Mesenchymal stem cell (in vitro differentiated cells and primary cell): ENCODE measurements at regions not wholly inside any gene's neighbourhood (a gene's known extent, or its start where the extent isn't known, plus 50 kb on each side); places are given as distances from the start of the nearest gene placed in this dataset.

Experiments
- DNase-seq: peaks from one replicate; pipeline ENCODE4 v3.0.0-alpha.2; 2013
- H2AFZ ChIP-seq: one replicate; pipeline ENCODE4 v1.6.1; 2013; ENCODE audit warnings: low read depth, mild to moderate bottlenecking, control low read depth, inconsistent platforms, low read length, moderate library complexity
- H2AK5ac ChIP-seq: 2 replicates; pipeline ENCODE4 v1.6.1; 2013; ENCODE audit warnings: low read length, moderate library complexity, mild to moderate bottlenecking, inconsistent platforms; ENCODE audit not compliant: severe bottlenecking
- H2BK120ac ChIP-seq: one replicate; pipeline ENCODE4 v1.6.1; 2013; ENCODE audit warnings: low read depth, mild to moderate bottlenecking, inconsistent platforms, low read length, moderate library complexity
- H2BK12ac ChIP-seq, 2 experiments: one replicate each; pipeline ENCODE4 v1.6.1; 2013; ENCODE audit warnings: inconsistent platforms in 2 of 2, low read length in 2 of 2, mild to moderate bottlenecking in 2 of 2, moderate library complexity in 2 of 2, control low read depth in 1 of 2
- H2BK15ac ChIP-seq: one replicate; pipeline ENCODE4 v1.6.1; 2013; ENCODE audit warnings: mild to moderate bottlenecking, low read depth, inconsistent platforms; ENCODE audit not compliant: poor library complexity, severe bottlenecking
- H2BK5ac ChIP-seq: 2 replicates; pipeline ENCODE4 v1.6.1; 2013; ENCODE audit warnings: low read depth, mild to moderate bottlenecking, low read length, control low read depth, inconsistent platforms; ENCODE audit not compliant: poor library complexity, severe bottlenecking
- H3K14ac ChIP-seq, 2 experiments: one replicate each; pipeline ENCODE4 v1.6.1; 2013; ENCODE audit warnings: inconsistent platforms in 2 of 2, low read length in 2 of 2, control low read depth in 1 of 2, mild to moderate bottlenecking in 1 of 2, moderate library complexity in 1 of 2
- H3K18ac ChIP-seq, 2 experiments: one replicate each; pipeline ENCODE4 v1.6.1; 2013; ENCODE audit warnings: inconsistent platforms in 2 of 2, low read length in 2 of 2, control low read depth in 1 of 2, low read depth in 1 of 2, mild to moderate bottlenecking in 1 of 2
- H3K23ac ChIP-seq, 2 experiments: one replicate each; pipeline ENCODE4 v1.6.1; 2013; ENCODE audit warnings: inconsistent platforms in 2 of 2, low read length in 2 of 2, mild to moderate bottlenecking in 2 of 2, moderate library complexity in 2 of 2, control low read depth in 1 of 2
- H3K27ac ChIP-seq: 2 replicates; pipeline ENCODE4 v1.5.1; 2013; ENCODE audit warnings: mild to moderate bottlenecking, moderate library complexity, low read length, control low read depth, inconsistent platforms; ENCODE audit not compliant: poor library complexity, severe bottlenecking
- H3K27me3 ChIP-seq, 2 experiments: 2 replicates each; pipeline versions ENCODE4 v1.6.1 to v1.7.0; 2013; ENCODE audit warnings: low read length in 2 of 2, mild to moderate bottlenecking in 2 of 2, moderate library complexity in 2 of 2, control low read depth in 1 of 2, inconsistent platforms in 1 of 2; ENCODE audit not compliant: control insufficient read depth in 1 of 2, insufficient read depth in 1 of 2
- H3K36me3 ChIP-seq, 2 experiments: 2 replicates each; pipeline versions ENCODE4 v1.6.1 to v1.7.0; 2013; ENCODE audit warnings: low read length in 2 of 2, control low read depth in 1 of 2, inconsistent platforms in 1 of 2, low read depth in 1 of 2, mild to moderate bottlenecking in 1 of 2; ENCODE audit not compliant: insufficient read depth in 2 of 2, control insufficient read depth in 1 of 2
- H3K4ac ChIP-seq, 2 experiments: one replicate each; pipeline ENCODE4 v1.6.1; 2013; ENCODE audit warnings: inconsistent platforms in 2 of 2, low read length in 2 of 2, mild to moderate bottlenecking in 2 of 2, moderate library complexity in 2 of 2, control low read depth in 1 of 2, low read depth in 1 of 2
- H3K4me1 ChIP-seq: 2 replicates; pipeline ENCODE4 v1.6.1; 2013; ENCODE audit warnings: low read depth, low read length, control low read depth; ENCODE audit not compliant: control insufficient read depth, insufficient read depth
- H3K4me2 ChIP-seq: 2 replicates; pipeline ENCODE4 v1.6.1; 2013; ENCODE audit warnings: low read length, mild to moderate bottlenecking, inconsistent platforms; ENCODE audit not compliant: poor library complexity, severe bottlenecking
- H3K4me3 ChIP-seq, 2 experiments: 2 replicates each; pipeline versions ENCODE4 v1.5.1 to v1.7.0; 2013; ENCODE audit warnings: low read length in 2 of 2, mild to moderate bottlenecking in 2 of 2, control low read depth in 1 of 2, low read depth in 1 of 2; ENCODE audit not compliant: insufficient read depth in 1 of 2
- H3K79me1 ChIP-seq: replicated peaks from 2 replicates; pipeline ENCODE4 v1.6.1; 2013; ENCODE audit warnings: mild to moderate bottlenecking, control low read depth, low read length, inconsistent platforms; ENCODE audit not compliant: poor library complexity, severe bottlenecking
- H3K9ac ChIP-seq: 2 replicates; pipeline ENCODE4 v1.7.0; 2013; ENCODE audit warnings: mild to moderate bottlenecking, low read length, moderate library complexity
- H3K9me3 ChIP-seq: 2 replicates; pipeline ENCODE4 v1.7.0; 2013; ENCODE audit warnings: mild to moderate bottlenecking, low read length; ENCODE audit not compliant: control insufficient read depth
- H4K8ac ChIP-seq: one replicate; pipeline ENCODE4 v1.6.1; 2013; ENCODE audit warnings: inconsistent platforms, mild to moderate bottlenecking, low read length, moderate library complexity
- H4K91ac ChIP-seq: one replicate; pipeline ENCODE4 v1.6.1; 2013; ENCODE audit warnings: mild to moderate bottlenecking, low read length, inconsistent platforms
- WGBS: methylation state at CpG from one replicate; pipeline ENCODE4 v1.1.7; 2013; ENCODE audit warnings: mixed read lengths; 5-methylcytosine and 5-hydroxymethylcytosine counted together

- no peak for DNase-seq
- WGBS: 88% methylated on average over 1 of the region's 1 CpG
Observed at GRCh38 chr11:93049740-93050139, 80.3 kb downstream of the MTNR1B start.

GRCh38 chr11:93051186-93051585 lies 81.7 kb downstream of the MTNR1B start:
- Histone ChIP-seq H3K4me1 (no peaks in the 10 kb centered on the region), H3K36me3 (no peaks in the 10 kb centered on the region), H2BK5ac (no peak overlapping the region), H3K9me3 (no peaks in the 10 kb centered on the region), H3K18ac (no peak overlapping the region), H2AFZ (no peak overlapping the region), H4K91ac (no peak overlapping the region), H3K4ac (no peak overlapping the region), H3K27ac (no peak overlapping the region), H2AK5ac (no peak overlapping the region), H3K79me1 (no peaks in the 10 kb centered on the region), H2BK120ac (no peak overlapping the region), H3K27me3 (no peaks in the 10 kb centered on the region), H3K23ac (no peak overlapping the region), H3K9ac (no peak overlapping the region), H3K4me3 (no peak overlapping the region), H2BK15ac (no peak overlapping the region), H2BK12ac (no peak overlapping the region), H4K8ac (no peak overlapping the region), H3K4me2 (no peak overlapping the region), H3K14ac (no peak overlapping the region)
- WGBS: 46% methylated on average over 2 of the region's 2 CpGs
- peak; percentile 39 for DNase-seq

More at GRCh38 chr11:93049740-93050139, 80.3 kb downstream of the MTNR1B start:
- Histone ChIP-seq H2AFZ (no peak overlapping the region), H2AK5ac (no peak overlapping the region), H3K27me3 (no peaks in the 10 kb centered on the region), H3K4me2 (no peak overlapping the region), H2BK5ac (no peak overlapping the region), H3K9me3 (no peaks in the 10 kb centered on the region), H4K91ac (no peak overlapping the region), H3K4ac (no peak overlapping the region), H3K18ac (peak overlapping the region in 1 of 2 experiments; percentile 2), H3K23ac (no peak overlapping the region), H2BK12ac (no peak overlapping the region), H3K4me3 (no peak overlapping the region), H3K79me1 (no peaks in the 10 kb centered on the region), H3K9ac (no peak overlapping the region), H4K8ac (no peak overlapping the region), H3K27ac (no peak overlapping the region), H3K4me1 (no peaks in the 10 kb centered on the region), H2BK120ac (no peak overlapping the region), H3K14ac (no peak overlapping the region), H3K36me3 (no peaks in the 10 kb centered on the region), H2BK15ac (no peak overlapping the region)

GRCh38 chr11:93053864-93054263 lies 84.4 kb downstream of the MTNR1B start:
- Histone ChIP-seq H3K27me3 (no peaks in the 10 kb centered on the region), H3K23ac (peak overlapping the region in 1 of 2 experiments; percentile 69), H4K91ac (no peak overlapping the region), H3K4ac (peak overlapping the region in 1 of 2 experiments; percentile 58), H3K9ac (no peak overlapping the region), H3K4me2 (no peak overlapping the region), H2BK5ac (no peak overlapping the region), H3K9me3 (no peaks in the 10 kb centered on the region), H3K18ac (peak overlapping the region in 1 of 2 experiments; percentile 52), H3K36me3 (no peaks in the 10 kb centered on the region), H3K27ac (no peak overlapping the region), H2BK120ac (no peak overlapping the region), H3K4me1 (no peaks in the 10 kb centered on the region), H2AFZ (no peak overlapping the region), H4K8ac (no peak overlapping the region), H2BK12ac (peak overlapping the region in 1 of 2 experiments; percentile 78), H3K4me3 (no peak overlapping the region), H3K79me1 (no peaks in the 10 kb centered on the region), H3K14ac (no peak overlapping the region), H2BK15ac (no peak overlapping the region), H2AK5ac (no peak overlapping the region)
- WGBS: 94% methylated on average over 1 of the region's 2 CpGs
- no peak for DNase-seq

- Histone ChIP-seq H3K4me3 (no peak overlapping the region), H2BK5ac (no peak overlapping the region), H3K79me1 (no peaks in the 10 kb centered on the region), H3K36me3 (no peaks in the 10 kb centered on the region), H3K14ac (no peak overlapping the region), H3K4me1 (no peaks in the 10 kb centered on the region), H2BK12ac (no peak overlapping the region), H2AK5ac (no peak overlapping the region), H3K18ac (peak overlapping the region in 1 of 2 experiments; percentile 52), H3K9ac (peak overlapping the region; percentile 46), H3K27ac (no peak overlapping the region), H2AFZ (no peak overlapping the region), H3K4me2 (no peak overlapping the region), H4K8ac (no peak overlapping the region), H3K23ac (no peak overlapping the region), H3K4ac (peak overlapping the region in 1 of 2 experiments; percentile 26), H2BK15ac (no peak overlapping the region), H2BK120ac (no peak overlapping the region), H3K9me3 (no peaks in the 10 kb centered on the region), H4K91ac (no peak overlapping the region), H3K27me3 (no peaks in the 10 kb centered on the region)
- no peak for DNase-seq
- WGBS: 67% methylated on average over 4 of the region's 4 CpGs
Observed at GRCh38 chr11:93054279-93054678, 84.8 kb downstream of the MTNR1B start.
